Hematopoietic multipotent progenitor cell (in vitro differentiated cells): ENCODE measurements at regions not wholly inside any gene's neighbourhood (a gene's known extent, or its start where the extent isn't known, plus 50 kb on each side); places are given as distances from the start of the nearest gene placed in this dataset.
"Not testable (repeated sequence)": the region's sequence is repeated elsewhere in the genome, so short reads cannot be mapped to it uniquely, and the experiment has no call there.

Source experiments
- DNase-seq, 3 donors: peaks; one replicate each; pipeline ENCODE4 v3.0.0-alpha.2; 2011 to 2015; ENCODE audit warnings: low read depth in 2 of 3, low spot score in 2 of 3

DNA sequence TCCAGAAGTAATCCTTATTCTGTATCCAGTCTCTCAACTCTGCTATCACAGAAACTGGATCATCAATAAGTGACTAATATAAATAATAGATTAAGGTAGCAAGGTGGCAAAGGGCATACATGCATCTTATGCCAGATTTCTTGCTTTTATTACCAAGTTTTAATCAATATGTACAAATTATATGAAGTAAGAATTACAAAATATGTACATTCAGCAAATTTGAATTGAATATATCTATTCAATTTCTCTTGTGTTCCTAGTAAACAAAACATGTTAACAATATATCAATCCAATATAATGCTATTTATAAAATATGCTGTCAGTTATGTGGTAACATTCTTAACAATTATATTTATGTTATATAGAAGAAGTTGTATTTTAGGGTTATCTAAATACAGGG lies 488.7 kb upstream of the COX7C start:
- no peak for DNase-seq

- DNase-seq, result no peak
Observed at GRCh38 chr5:86137297-86137696, 480.4 kb upstream of the COX7C start.

- no peak for DNase-seq
Observed at GRCh38 chr5:86143837-86144236, 473.9 kb upstream of the COX7C start.

DNA sequence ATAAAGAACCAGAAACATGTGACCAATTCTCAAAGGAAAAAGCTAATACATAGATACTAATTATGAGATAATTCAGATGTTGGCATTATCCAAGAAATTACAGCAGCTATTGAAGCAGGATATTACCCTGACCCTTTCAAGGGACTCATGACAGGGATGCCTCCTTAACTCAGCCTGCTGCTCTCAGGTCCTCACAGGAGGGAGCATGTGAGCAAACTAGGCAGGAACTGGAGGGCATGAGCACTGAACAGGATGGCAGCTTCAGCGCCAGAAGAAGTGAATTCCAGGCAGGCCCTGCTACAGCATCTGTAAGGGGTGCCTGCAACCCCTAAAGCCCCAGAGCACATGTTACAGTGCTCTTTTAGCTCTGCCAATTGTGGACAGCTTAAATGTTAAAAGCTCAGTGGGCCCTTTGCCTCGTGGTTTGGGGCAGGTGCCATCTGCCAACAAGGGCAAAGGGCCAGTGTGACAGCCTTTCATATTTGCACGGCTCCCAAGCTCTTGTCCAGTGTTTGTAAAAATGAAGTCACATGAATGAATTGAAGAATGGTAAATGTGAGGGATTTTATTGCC lies 464.7 kb upstream of the COX7C start:
- no peak for DNase-seq

- DNase-seq, result no peak
Observed at GRCh38 chr5:86155796-86156195, 461.9 kb upstream of the COX7C start.

DNA sequence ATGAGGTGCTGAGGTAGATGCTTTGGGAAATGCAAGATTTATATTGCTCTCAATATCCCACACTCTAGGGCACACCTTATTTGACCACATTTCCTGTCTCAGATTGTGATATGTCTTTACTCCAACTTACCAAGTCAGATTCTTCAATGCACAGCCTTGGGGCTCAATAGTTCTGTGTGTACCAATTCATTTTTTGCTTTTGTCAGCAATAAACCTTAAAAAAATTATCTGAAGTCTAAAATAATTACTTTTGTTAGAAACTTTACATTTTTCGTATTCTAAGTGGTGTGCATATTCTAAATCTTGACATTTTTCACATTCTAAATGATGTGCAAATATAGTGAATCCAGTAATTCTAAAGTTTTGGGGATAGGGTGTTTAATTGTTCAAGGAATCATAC lies 447.5 kb upstream of the COX7C start:
- DNase-seq, result no peak

- DNase-seq, result no peak
Observed at GRCh38 chr5:86175224-86175623, 442.5 kb upstream of the COX7C start.

GRCh38 chr5:86199287-86199686 lies 418.5 kb upstream of the COX7C start:
- DNase-seq, result no peak

DNA sequence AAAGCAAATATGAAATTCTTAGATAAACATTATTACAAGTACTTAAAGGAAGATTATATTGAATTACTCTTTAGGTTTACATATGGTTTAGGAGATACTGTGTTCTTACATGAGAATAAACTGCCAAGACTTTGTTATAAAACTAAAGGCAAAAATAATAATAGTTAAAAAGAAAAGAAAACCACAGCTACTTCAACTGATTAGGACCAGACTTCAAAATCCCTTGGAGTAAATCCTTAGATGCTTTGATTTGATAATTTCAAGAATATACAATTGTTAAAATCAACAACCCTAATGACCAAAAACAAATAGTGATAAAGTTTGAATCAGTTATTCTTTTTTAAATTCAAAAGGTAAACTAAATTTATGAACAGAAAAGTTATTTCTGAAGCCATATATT lies 389.6 kb upstream of the COX7C start:
- DNase-seq, result no peak

GRCh38 chr5:86232246-86232645 lies 385.5 kb upstream of the COX7C start:
- DNase-seq, result no peak

- no peak for DNase-seq
Observed at GRCh38 chr5:86244153-86244552, 373.6 kb upstream of the COX7C start.

- no peak for DNase-seq
Observed at GRCh38 chr5:86257871-86258270, 359.9 kb upstream of the COX7C start.

DNA sequence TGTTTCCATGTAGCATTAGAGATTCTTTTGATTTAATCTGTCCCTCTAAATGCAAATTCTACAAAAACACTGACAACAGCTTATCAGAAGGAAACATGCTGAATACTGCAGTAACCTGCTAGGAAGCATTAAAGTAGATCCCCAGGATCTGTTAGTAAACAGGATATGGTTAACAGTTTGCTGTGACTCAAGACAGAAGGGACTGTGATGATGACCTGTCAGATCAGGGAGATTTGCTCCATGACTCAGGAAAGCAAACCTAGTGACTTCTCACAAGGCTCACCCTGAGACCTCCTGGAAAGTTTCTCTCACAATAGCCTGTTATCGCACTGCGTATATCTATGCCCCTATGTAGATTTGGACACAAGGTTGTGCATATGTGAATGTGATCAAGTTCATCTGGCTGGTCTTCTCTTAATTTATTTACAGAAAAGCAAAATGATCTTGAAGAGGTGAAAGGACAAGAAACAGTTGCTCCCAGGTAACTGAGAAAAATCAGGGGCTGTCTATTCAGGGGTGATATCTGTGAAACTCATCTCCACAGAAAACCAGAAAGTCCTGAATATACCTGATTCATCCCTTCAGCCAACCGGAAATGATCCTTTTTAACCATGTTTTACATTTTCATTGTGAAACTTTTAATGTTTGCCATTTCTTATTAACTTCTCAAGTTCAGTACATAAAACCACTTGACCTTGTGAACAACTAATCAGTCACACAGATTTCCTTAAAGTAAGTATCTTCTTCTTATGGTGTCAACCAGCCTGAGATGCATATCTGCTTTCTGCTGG lies 333.1 kb upstream of the COX7C start:
- DNase-seq, result not testable (repeated sequence)

DNA sequence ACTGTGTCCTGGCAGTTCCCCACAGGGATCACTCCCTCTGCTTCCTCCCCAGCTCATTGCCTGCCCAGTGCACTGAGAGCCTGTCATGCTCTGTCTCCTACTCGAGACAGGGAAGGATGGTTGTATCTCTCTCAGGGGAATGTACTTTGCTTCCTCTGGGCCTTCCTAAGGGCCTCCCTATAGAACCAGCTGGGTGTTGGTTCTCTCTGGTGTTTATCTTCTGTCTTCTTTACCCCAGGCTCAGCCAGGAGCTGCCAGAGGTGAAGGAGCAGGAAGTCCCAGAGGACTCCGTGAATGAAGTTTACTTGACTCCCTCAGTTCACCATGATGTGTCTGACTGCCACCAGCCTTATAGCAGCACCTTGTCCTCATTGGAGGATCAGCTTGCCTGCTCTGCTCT lies 330.3 kb upstream of the COX7C start:
- not testable (repeated sequence) for DNase-seq

GRCh38 chr5:86289786-86290185 lies 328.0 kb upstream of the COX7C start:
- not testable (repeated sequence) for DNase-seq

- not testable (repeated sequence) for DNase-seq
Observed at GRCh38 chr5:86292811-86293210, 324.9 kb upstream of the COX7C start.

DNA sequence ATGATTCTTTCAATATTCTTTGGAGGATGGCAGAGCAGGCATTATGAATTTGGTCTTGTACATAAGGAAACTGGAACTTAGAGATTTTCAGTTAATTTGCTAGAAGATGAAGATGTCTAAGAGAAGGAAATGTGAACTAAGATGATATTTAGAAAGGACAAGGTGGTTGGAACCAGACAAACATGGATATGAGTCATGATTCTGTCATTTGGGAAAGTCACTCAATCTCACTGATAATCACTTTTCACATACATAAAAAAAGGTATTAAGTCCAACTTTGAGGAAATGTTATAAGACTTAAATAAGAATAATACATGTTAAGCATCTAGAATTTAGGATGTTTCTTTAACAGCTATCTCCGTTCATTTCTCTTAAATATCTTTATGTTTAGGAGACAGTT lies 315.1 kb upstream of the COX7C start:
- DNase-seq, result not testable (repeated sequence)

DNA sequence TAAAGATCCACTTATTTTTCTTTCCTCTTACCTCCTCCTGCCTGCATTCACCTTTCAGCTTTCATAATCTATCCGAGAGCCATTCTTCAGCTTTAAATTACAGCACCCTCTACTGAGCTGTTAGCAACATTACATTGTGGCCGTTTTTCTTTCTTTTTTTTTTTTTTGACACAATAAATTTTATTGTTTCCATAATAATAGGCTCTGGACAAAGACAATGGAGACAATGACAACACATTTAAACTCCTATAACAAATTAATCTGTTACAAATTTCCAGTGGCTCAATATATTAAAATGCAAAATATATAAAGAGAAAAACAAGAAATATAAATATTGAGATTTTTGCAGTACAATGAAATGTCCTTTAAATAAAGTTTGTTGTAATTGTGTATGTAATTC lies 312.7 kb upstream of the COX7C start:
- not testable (repeated sequence) for DNase-seq

DNA sequence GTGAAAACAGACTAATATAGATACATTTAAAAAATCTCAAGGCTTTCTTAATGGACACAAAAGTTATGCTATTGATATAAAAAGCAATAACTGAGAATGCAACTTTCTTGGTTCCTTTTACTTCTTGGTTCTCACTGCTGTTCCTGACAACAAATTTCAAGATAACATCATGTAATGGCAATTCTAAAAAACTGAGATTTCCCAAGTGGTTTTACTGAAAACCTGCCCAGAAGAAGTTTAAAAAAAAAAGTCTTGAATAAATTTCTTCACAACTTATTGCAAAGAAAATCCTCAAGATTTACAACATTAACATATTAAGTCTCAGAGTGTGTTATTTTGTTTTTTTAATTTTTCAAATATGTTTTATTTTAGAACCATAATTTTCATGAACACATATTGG lies 302.8 kb upstream of the COX7C start:
- DNase-seq, result no peak

GRCh38 chr5:86320266-86320665 lies 297.5 kb upstream of the COX7C start:
- no peak for DNase-seq

DNA sequence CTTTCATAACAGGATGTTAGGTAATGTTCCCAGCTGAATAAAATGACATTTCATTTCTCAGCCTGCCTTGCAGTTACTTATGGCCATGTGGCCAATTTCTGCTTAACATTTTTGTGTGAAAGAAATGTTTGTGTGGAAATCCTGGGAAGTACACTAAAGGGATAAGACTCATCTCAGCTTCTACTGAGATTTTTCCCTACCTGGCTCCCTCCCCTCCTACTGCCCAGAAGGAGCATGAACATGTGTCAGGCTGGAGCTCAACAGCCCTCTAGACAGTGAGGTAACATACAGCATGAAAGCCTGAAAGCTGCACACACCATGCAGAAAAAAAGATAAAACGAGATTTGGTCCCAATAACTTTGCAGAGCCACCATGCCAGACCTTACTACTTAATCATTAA lies 288.4 kb upstream of the COX7C start:
- DNase-seq, result no peak

DNA sequence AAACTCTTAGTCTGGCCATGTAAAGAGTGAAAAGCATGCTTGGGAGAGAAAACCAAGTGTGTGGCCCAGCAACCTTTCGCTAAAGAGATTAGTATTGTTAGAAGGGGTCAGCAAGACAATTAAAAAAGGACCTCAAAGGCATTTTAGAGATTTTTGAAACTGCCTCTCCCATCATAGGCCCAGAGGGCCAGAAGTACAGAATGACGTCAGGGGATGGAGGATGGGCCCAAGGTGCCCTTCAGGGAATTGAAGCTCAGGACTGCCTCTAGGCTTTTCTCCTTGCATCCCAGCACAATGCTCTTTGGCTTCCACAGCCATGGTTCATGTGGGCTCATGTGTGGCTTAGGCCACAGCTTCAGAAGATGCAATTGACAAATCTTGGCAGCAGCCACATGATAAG lies 287.0 kb upstream of the COX7C start:
- no peak for DNase-seq

DNA sequence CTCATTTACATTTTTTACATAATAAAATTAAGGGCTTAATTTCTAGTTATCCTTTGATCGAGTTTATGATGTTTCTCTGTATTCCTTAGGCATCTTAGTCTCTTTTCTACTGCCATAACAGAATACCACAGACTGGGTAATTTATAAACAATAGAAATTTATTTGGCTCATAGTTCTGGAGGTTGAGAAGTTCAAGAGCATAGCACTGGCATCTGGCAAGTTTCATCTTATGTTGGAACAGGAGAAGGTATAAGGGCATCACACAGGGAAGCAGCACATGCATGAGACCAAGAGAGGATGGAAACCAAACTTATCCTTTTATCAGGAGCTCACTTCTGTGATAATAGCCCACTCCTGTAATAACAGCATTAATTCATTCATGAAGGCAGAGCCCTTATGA lies 284.9 kb upstream of the COX7C start:
- DNase-seq, result no peak
